Suprapubic skin (tissue), 4 donors: ENCODE measurements at regions not wholly inside any gene's neighbourhood (a gene's known extent, or its start where the extent isn't known, plus 50 kb on each side); places are given as distances from the start of the nearest gene placed in this dataset.
A peak's percentile ranks its signal among the peaks of the same experiment; 100 is the strongest.

ENCODE experiments used
- DNase-seq, 2 donors: peaks; one replicate each; pipeline ENCODE4 v3.0.0-alpha.2; 2019; ENCODE audit warnings: low spot score in 2 of 2
- H3K27ac ChIP-seq: fragments of 200-600 bp; sonication (generic); one replicate; pipeline ENCODE4 v1.5.1; 2019
- H3K27me3 ChIP-seq: fragments of 200-600 bp; sonication (generic); one replicate; pipeline ENCODE4 v1.5.1; 2019
- H3K36me3 ChIP-seq: fragments of 200-600 bp; sonication (generic); one replicate; pipeline ENCODE4 v1.5.1; 2019
- H3K4me1 ChIP-seq: fragments of 200-600 bp; sonication (generic); one replicate; pipeline ENCODE4 v1.5.1; 2019
- H3K4me3 ChIP-seq: fragments of 200-600 bp; sonication (generic); one replicate; pipeline ENCODE4 v1.5.1; 2019; ENCODE audit warnings: mild to moderate bottlenecking
- H3K9me3 ChIP-seq: fragments of 200-600 bp; sonication (generic); one replicate; pipeline ENCODE4 v1.5.1; 2019
- CTCF ChIP-seq, 2 donors: fragments of 200-600 bp in 1 of 2; fragments of 450-650 bp in 1 of 2; sonication (generic) in 1 of 2; IDR thresholded peaks; one replicate each; pipeline ENCODE4 v1.5.1; 2016 to 2019; ENCODE audit warnings: antibody characterized with exemption in 2 of 2, mild to moderate bottlenecking in 1 of 2, moderate library complexity in 1 of 2
- EP300 ChIP-seq: sonication (generic); formaldehyde crosslinking; IDR thresholded peaks from one replicate; pipeline ENCODE4 v1.6.1; 2017; ENCODE audit warnings: antibody characterized with exemption
- POLR2A ChIP-seq, 2 donors: fragments of 450-650 bp; IDR thresholded peaks; one replicate each; pipeline ENCODE4 v1.6.1; 2017; ENCODE audit warnings: antibody characterized with exemption in 2 of 2, mild to moderate bottlenecking in 2 of 2, moderate library complexity in 2 of 2
- POLR2AphosphoS5 ChIP-seq, 3 donors: sonication (generic); formaldehyde crosslinking; IDR thresholded peaks; one replicate each; pipeline ENCODE4 v1.6.1; 2017; ENCODE audit warnings: antibody characterized with exemption in 3 of 3
- WGBS: methylation state at CpG from one replicate; pipeline ENCODE4 v1.1.5; 2018; 5-methylcytosine and 5-hydroxymethylcytosine counted together

GRCh38 chr3:43159131-43159875 lies 53.4 kb upstream of the POMGNT2 start:
- Histone ChIP-seq H3K27ac (no peak overlapping the region), H3K9me3 (no peaks in the 10 kb centered on the region), H3K27me3 (no peaks in the 10 kb centered on the region), H3K4me3 (no peak overlapping the region), H3K4me1 (peaks cover 2% of the 10 kb centered on the region), H3K36me3 (no peaks in the 10 kb centered on the region)
- 74% methylated on average over 5 of the region's 8 CpGs for WGBS
- DNase-seq = no peak
- TF ChIP-seq POLR2AphosphoS5 (IDR thresholded peaks at IDR 0.05) (no peak), EP300 (no peak), CTCF (IDR thresholded peaks at IDR 0.05) (no peak), POLR2A (IDR thresholded peaks at IDR 0.05) (no peak)

- no peak for TF ChIP-seq POLR2AphosphoS5 (IDR thresholded peaks at IDR 0.05)
- H3K27me3 ChIP-seq = no peaks in the 10 kb centered on the region
- no peak overlapping the region for H3K4me3 ChIP-seq
- no peaks in the 10 kb centered on the region for H3K36me3 ChIP-seq
- no peak for DNase-seq
- no peaks in the 10 kb centered on the region for H3K9me3 ChIP-seq
- WGBS = 78% methylated on average over 5 of the region's 5 CpGs
- no peak overlapping the region for H3K27ac ChIP-seq
- peaks cover 20% of the 10 kb centered on the region for H3K4me1 ChIP-seq
These were observed 51.1 kb upstream of the POMGNT2 start for GRCh38 chr3:43156812-43157455.

GRCh38 chr3:43155464-43156121 lies 49.7 kb upstream of the POMGNT2 start:
- TF ChIP-seq CTCF (IDR thresholded peaks at IDR 0.05) (peak; percentile 45 to 65), POLR2A (IDR thresholded peaks at IDR 0.05) (no peak), POLR2AphosphoS5 (IDR thresholded peaks at IDR 0.05) (no peak)
- peak in 1 of 2 donors; percentile 71 for DNase-seq
- Histone ChIP-seq H3K27ac (no peak overlapping the region), H3K9me3 (no peaks in the 10 kb centered on the region), H3K4me1 (peaks cover 20% of the 10 kb centered on the region), H3K27me3 (no peaks in the 10 kb centered on the region), H3K4me3 (no peak overlapping the region), H3K36me3 (no peaks in the 10 kb centered on the region)
- 38% methylated on average over 11 of the region's 11 CpGs for WGBS
